Activated T-helper 1 cell treated with anti-CD3 and anti-CD28 coated beads, Interleukin-12 subunit alpha, Interleukin-12 subunit beta, Interleukin-2, Interleukin-4 antibody, amounts not matched to agents 30 ng/mL and 10 ng/mL and 1 ng/mL, durations not matched to agents 14 hours and 24 hours and 36 hours (primary cell): ENCODE measurements at regions not wholly inside any gene's neighbourhood (a gene's known extent, or its start where the extent isn't known, plus 50 kb on each side); places are given as distances from the start of the nearest gene placed in this dataset.

Source experiments
- DNase-seq: peaks from one replicate; pipeline ENCODE4 v3.0.0; 2021; ENCODE audit warnings: low spot score
- H3K27ac Mint-ChIP-seq: one replicate; pipeline ENCODE4 v1.8.0; 2021; ENCODE audit warnings: mild to moderate bottlenecking, mixed read lengths
- H3K27me3 Mint-ChIP-seq: one replicate; pipeline ENCODE4 v1.8.0; 2022; ENCODE audit warnings: mild to moderate bottlenecking, moderate library complexity, mixed read lengths; ENCODE audit not compliant: insufficient read depth
- H3K36me3 Mint-ChIP-seq: one replicate; pipeline ENCODE4 v1.8.0; 2021; ENCODE audit warnings: low read depth, mixed read lengths
- H3K4me1 Mint-ChIP-seq: one replicate; pipeline ENCODE4 v1.8.0; 2021; ENCODE audit warnings: low read depth, mixed read lengths
- H3K4me3 Mint-ChIP-seq: one replicate; pipeline ENCODE4 v1.8.0; 2021; ENCODE audit warnings: mild to moderate bottlenecking, moderate library complexity, mixed read lengths
- H3K9me3 Mint-ChIP-seq: one replicate; pipeline ENCODE4 v1.8.0; 2021; ENCODE audit warnings: mixed read lengths
- intact Hi-C: fragments of 100-400 bp; cut with micrococcal nuclease; formaldehyde crosslinking; loops from one replicate; pipeline ENCODE4 v1.15.1; 2024

DNA sequence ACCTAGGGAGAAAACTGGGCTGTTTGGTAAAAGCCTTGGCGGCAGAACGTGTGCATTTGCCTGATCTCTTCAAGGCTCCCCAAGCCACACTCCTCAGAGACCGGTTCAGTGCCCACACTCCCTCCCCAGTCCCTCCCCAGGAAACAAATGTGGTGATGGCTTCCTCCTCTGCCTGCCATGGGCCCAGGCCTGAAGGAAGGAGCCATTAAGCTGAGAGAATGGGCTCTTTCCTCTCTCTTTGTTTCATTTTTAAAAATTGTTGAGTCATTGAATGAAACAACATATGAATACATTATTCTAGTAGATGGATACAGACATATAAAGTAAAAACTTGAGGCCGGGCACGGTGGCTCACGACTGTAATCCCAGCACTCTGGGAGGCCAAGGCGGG is 50.6 kb upstream of the YWHAQ start:
- intact Hi-C loops, result loop anchor here (2.0 kb wide), 1 partner anchor 25 kb away; no protein-coding TSS in a partner anchor
- Mint-ChIP-seq H3K36me3 (no peaks in the 10 kb centered on the region), H3K27ac (peak overlapping the region; percentile 52), H3K9me3 (peaks cover 8% of the 10 kb centered on the region), H3K27me3 (peaks cover 2% of the 10 kb centered on the region), H3K4me1 (peaks cover 17% of the 10 kb centered on the region), H3K4me3 (no peak overlapping the region)
- DNase-seq, result peak; percentile 38

DNA sequence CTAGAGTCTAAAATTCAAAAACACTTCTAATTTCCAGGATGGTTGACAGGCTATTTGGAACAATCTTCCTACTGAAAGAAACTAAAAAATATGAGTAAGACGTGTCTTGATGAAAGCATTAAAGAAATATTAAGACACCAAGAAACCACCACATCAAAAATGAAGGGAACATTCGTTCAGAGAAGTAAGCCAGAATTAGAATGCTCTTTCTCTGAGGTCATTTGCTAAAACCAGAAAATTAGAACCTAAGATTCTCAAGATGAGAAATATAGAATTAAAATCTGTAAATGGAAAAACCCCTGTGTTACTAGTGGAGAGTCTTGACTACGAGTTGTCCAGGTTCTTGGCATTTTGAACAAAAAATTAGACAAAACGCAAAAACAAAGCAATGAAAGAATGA is 54.8 kb upstream of the YWHAQ start:
- DNase-seq, result no peak
- intact Hi-C loops, result no loop called here
- Mint-ChIP-seq H3K4me1 (peaks cover 15% of the 10 kb centered on the region), H3K4me3 (no peak overlapping the region), H3K9me3 (no peaks in the 10 kb centered on the region), H3K27me3 (peaks cover 4% of the 10 kb centered on the region), H3K27ac (no peak overlapping the region), H3K36me3 (no peaks in the 10 kb centered on the region)

GRCh38 chr2:9686061-9686460 is 55.3 kb upstream of the YWHAQ start:
- Mint-ChIP-seq H3K36me3 (no peaks in the 10 kb centered on the region), H3K9me3 (no peaks in the 10 kb centered on the region), H3K27ac (no peak overlapping the region), H3K4me3 (no peak overlapping the region), H3K4me1 (peaks cover 14% of the 10 kb centered on the region), H3K27me3 (peaks cover 4% of the 10 kb centered on the region)
- DNase-seq, result no peak
- intact Hi-C loops, result no loop called here

DNA sequence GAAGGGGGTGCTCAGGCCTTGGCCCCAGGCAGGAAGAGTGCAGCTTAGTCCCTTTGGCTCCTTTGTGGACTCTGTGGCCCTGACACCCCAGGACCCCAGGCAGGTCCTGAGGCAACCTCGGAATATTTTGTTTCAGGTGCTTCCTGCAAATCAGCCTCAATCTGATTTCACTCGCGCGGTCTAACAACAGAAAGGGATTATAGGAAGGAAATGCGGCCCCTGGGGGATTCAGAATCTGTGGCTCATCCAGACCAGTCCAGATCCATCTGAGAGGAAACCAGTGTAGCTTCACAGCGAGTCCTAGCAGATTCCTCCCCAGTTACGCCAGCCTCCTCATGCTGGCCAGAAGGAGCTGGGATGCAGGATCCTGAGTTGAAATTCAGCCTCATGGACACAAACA is 59.5 kb upstream of the YWHAQ start:
- DNase-seq, result no peak
- Mint-ChIP-seq H3K4me1 (peaks cover 16% of the 10 kb centered on the region), H3K27ac (no peak overlapping the region), H3K4me3 (no peak overlapping the region), H3K36me3 (no peaks in the 10 kb centered on the region), H3K27me3 (peaks cover 4% of the 10 kb centered on the region), H3K9me3 (no peaks in the 10 kb centered on the region)
- intact Hi-C loops, result no loop called here

- Mint-ChIP-seq H3K27ac (no peak overlapping the region), H3K27me3 (peaks cover 2% of the 10 kb centered on the region), H3K36me3 (no peaks in the 10 kb centered on the region), H3K4me1 (peaks cover 16% of the 10 kb centered on the region), H3K9me3 (no peaks in the 10 kb centered on the region), H3K4me3 (no peak overlapping the region)
- no peak for DNase-seq
- intact Hi-C loops, result no loop called here
These were observed 60.1 kb upstream of the YWHAQ start for GRCh38 chr2:9690716-9691498.

DNA sequence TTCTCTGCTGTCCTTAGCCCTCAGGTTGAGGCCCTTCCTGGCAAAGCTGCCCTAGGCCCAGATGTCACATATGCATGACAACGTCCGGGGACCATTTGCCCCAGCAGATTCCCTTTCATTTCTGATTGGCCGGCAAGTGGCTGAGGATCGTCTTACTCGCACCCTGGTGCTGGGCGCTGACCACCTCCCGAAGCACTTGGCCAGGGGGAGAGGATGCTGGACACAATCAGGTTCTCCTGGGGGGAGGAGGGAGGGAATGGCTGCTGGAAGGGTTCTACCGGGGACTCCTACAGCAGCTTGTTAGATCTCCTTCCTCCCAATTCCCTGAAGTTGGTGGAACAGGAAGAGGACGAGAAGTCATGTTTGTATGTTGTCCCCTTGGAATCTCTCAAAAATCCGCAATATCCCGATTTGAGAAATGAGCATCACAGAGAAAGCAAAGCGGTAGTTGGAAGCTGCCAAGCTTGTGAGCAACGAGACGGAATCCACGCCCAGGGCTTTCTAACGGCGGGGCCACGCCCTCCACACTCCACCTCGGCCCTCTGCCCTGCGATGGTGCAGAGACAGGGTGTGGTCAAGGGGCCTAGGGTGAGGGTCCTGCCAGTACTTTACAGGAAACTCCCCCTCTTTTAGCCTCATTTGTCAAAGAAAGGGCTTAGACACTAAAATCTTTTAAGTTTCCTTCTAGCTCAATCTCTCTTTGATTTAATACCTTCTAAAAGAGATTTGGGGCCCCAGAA is 61.8 kb upstream of the YWHAQ start:
- intact Hi-C loops, result no loop called here
- H3K27me3 Mint-ChIP-seq, result peaks cover 2% of the 10 kb centered on the region
- DNase-seq, result no peak
- H3K36me3 Mint-ChIP-seq, result no peaks in the 10 kb centered on the region
- H3K9me3 Mint-ChIP-seq, result no peaks in the 10 kb centered on the region
- peaks cover 19% of the 10 kb centered on the region for H3K4me1 Mint-ChIP-seq
- no peak overlapping the region for H3K27ac Mint-ChIP-seq
- H3K4me3 Mint-ChIP-seq, result no peak overlapping the region

- Mint-ChIP-seq H3K27ac (no peak overlapping the region), H3K27me3 (peaks cover 2% of the 10 kb centered on the region), H3K36me3 (no peaks in the 10 kb centered on the region), H3K4me1 (peaks cover 24% of the 10 kb centered on the region), H3K9me3 (no peaks in the 10 kb centered on the region), H3K4me3 (no peak overlapping the region)
- intact Hi-C loops, result no loop called here
- no peak for DNase-seq
These were observed 62.3 kb upstream of the YWHAQ start for GRCh38 chr2:9693196-9693491.

- Mint-ChIP-seq H3K36me3 (no peaks in the 10 kb centered on the region), H3K4me1 (peaks cover 27% of the 10 kb centered on the region), H3K27ac (no peak overlapping the region), H3K4me3 (no peak overlapping the region), H3K9me3 (no peaks in the 10 kb centered on the region), H3K27me3 (peaks cover 2% of the 10 kb centered on the region)
- intact Hi-C loops, result no loop called here
- DNase-seq, result no peak
These were observed 62.8 kb upstream of the YWHAQ start for GRCh38 chr2:9693646-9694045.

DNA sequence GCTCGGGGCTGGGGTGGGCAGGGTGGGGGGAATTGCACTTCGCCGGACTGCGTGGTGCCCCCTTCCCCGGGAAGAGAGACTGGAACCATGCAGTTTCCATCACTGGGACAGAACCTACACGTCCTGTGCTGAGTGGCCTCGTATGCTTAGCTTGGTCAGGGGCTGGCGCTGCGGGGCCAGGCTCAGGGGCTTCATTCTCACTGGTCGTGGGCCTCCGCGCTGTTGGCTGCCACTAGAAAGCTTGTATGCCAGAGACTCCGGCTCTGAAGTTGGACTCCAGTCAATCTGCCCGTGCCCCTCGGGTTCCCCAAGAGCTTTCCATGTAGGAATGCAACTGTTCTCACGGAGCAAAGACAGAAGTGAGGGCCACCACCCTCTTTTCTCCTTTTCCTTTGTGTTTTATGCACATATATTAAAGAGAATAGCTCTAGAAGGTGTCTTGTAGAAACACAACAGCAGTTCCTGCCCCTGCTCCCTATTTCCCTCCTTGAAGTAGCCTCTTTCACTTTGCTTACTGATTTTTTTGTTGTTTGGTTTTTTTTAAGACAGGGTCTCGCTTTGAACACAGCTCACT is 64.0 kb upstream of the YWHAQ start:
- H3K4me3 Mint-ChIP-seq, result no peak overlapping the region
- peaks cover 36% of the 10 kb centered on the region for H3K4me1 Mint-ChIP-seq
- no peaks in the 10 kb centered on the region for H3K36me3 Mint-ChIP-seq
- H3K9me3 Mint-ChIP-seq, result no peaks in the 10 kb centered on the region
- H3K27ac Mint-ChIP-seq, result no peak overlapping the region
- no peaks in the 10 kb centered on the region for H3K27me3 Mint-ChIP-seq
- intact Hi-C loops, result loop anchor here (5.0 kb wide), 1 partner anchor 148 kb away; the partner anchor contains the start of gene TAF1B
- DNase-seq, result no peak

DNA sequence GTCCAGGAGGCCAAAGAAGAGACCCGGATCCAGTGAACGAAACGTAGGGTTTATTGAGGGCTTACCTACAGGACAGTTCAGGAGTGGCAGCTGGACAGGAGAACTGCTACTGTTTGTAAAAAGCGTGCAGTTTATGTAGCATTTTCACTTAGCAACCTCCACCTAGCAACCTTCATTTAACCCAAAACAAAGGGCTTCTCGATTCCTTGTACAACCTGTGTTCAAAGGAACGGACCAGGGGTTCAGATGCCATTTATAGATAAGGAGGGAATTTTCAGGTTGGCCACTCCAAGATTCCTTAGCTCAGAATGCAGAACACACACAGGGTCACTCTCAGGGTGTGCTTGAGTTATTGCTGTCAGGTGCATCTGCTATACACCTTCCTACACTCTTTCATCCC is 65.1 kb upstream of the YWHAQ start:
- Mint-ChIP-seq H3K4me1 (peaks cover 34% of the 10 kb centered on the region), H3K27ac (no peak overlapping the region), H3K4me3 (no peak overlapping the region), H3K27me3 (no peaks in the 10 kb centered on the region), H3K36me3 (no peaks in the 10 kb centered on the region), H3K9me3 (peaks cover 3% of the 10 kb centered on the region)
- intact Hi-C loops, result loop anchor here (5.0 kb wide), 1 partner anchor 146 kb away; the partner anchor contains the start of gene TAF1B
- no peak for DNase-seq

GRCh38 chr2:9696731-9697130 is 65.9 kb upstream of the YWHAQ start:
- Mint-ChIP-seq H3K27me3 (no peaks in the 10 kb centered on the region), H3K27ac (no peak overlapping the region), H3K4me1 (peaks cover 34% of the 10 kb centered on the region), H3K4me3 (no peak overlapping the region), H3K9me3 (peaks cover 9% of the 10 kb centered on the region), H3K36me3 (no peaks in the 10 kb centered on the region)
- intact Hi-C loops, result loop anchor here (5.0 kb wide), 1 partner anchor 146 kb away; the partner anchor contains the start of gene TAF1B
- DNase-seq, result no peak

DNA sequence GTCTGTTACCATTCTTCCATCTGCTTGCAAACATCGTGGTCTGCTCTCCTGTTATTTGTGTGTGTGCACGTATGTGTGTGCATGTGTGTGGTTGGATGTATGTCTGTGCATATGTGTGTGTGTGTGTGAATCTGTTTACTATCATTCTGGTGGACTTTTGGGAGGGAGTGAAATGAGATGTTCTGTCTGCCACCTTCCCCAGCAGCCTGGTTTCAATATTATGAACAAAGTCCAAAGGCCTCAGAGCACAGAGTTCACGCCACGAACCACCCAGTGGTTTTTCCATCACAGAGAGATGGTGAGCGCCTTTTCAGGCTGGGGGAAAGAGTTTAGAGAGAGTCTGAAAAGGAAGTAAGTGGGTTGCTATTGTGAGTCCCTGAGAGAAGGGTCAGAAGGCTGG is 67.1 kb upstream of the YWHAQ start:
- Mint-ChIP-seq H3K4me1 (peaks cover 41% of the 10 kb centered on the region), H3K27me3 (no peaks in the 10 kb centered on the region), H3K36me3 (no peaks in the 10 kb centered on the region), H3K27ac (peak overlapping the region; percentile 85), H3K4me3 (peak overlapping the region; percentile 1), H3K9me3 (peaks cover 9% of the 10 kb centered on the region)
- intact Hi-C loops, result loop anchor here (1.0 to 5.0 kb wide), 5 partner anchors 15 to 144 kb away; partner anchors contain the start of gene TAF1B
- DNase-seq, result no peak
